ENCODE measurements at regions not wholly inside any gene's neighbourhood (a gene's known extent, or its start where the extent isn't known, plus 50 kb on each side); places are given as distances from the start of the nearest gene placed in this dataset.

- peak; percentile 45 for DNase-seq (ENCODE audit: low read depth)
- TF ChIP-seq CTCF (IDR thresholded peaks at IDR 0.05; ENCODE audit: insufficient read depth, low read length), result no peak
These were observed 142.5 kb upstream of the LPAR1 start for GRCh38 chr9:111180811-111181210.

GRCh38 chr9:111179577-111179976 lies 141.3 kb upstream of the LPAR1 start:
- no peak for TF ChIP-seq CTCF (IDR thresholded peaks at IDR 0.05; ENCODE audit: insufficient read depth, low read length)
- no peak for DNase-seq (ENCODE audit: low read depth)
- H3K4me3 ChIP-seq (ENCODE audit: low read depth, low read length), result no peak overlapping the region

More at GRCh38 chr9:111180811-111181210, 142.5 kb upstream of the LPAR1 start:
- no peak overlapping the region for H3K4me3 ChIP-seq (ENCODE audit: low read depth, low read length)

- no peak overlapping the region for H3K4me3 ChIP-seq (ENCODE audit: low read depth, low read length)
- no peak for TF ChIP-seq CTCF (IDR thresholded peaks at IDR 0.05; ENCODE audit: insufficient read depth, low read length)
- DNase-seq (ENCODE audit: low read depth), result peak; percentile 95
These were observed 140.2 kb upstream of the LPAR1 start for GRCh38 chr9:111178331-111179055.

GRCh38 chr9:111176511-111176910 lies 138.2 kb upstream of the LPAR1 start:
- TF ChIP-seq CTCF (IDR thresholded peaks at IDR 0.05; ENCODE audit: insufficient read depth, low read length), result no peak
- no peak overlapping the region for H3K4me3 ChIP-seq (ENCODE audit: low read depth, low read length)
- DNase-seq (ENCODE audit: low read depth), result no peak

GRCh38 chr9:111175350-111175749 lies 137.1 kb upstream of the LPAR1 start:
- no peak for DNase-seq (ENCODE audit: low read depth)
- no peak overlapping the region for H3K4me3 ChIP-seq (ENCODE audit: low read depth, low read length)
- no peak for TF ChIP-seq CTCF (IDR thresholded peaks at IDR 0.05; ENCODE audit: insufficient read depth, low read length)

GRCh38 chr9:111167341-111167740 lies 129.1 kb upstream of the LPAR1 start:
- TF ChIP-seq CTCF (IDR thresholded peaks at IDR 0.05; ENCODE audit: insufficient read depth, low read length), result no peak
- no peak for DNase-seq (ENCODE audit: low read depth)
- no peak overlapping the region for H3K4me3 ChIP-seq (ENCODE audit: low read depth, low read length)

All from fibroblast of the aortic adventitia (primary cell).